H1 (cell line): ENCODE measurements at regions not wholly inside any gene's neighbourhood (a gene's known extent, or its start where the extent isn't known, plus 50 kb on each side); places are given as distances from the start of the nearest gene placed in this dataset.

Source experiments
- CHD1 ChIP-seq: IDR thresholded peaks from 2 replicates; pipeline ENCODE4 v1.6.1; 2012; ENCODE audit warnings: low read depth, low read length, improper control_type of control experiment
- E2F6 ChIP-seq: IDR thresholded peaks from 2 replicates; pipeline ENCODE4 v1.6.1; 2012; ENCODE audit warnings: inconsistent platforms
- SP1 ChIP-seq: IDR thresholded peaks from 2 replicates; pipeline ENCODE4 v1.6.1; 2011; ENCODE audit warnings: low read depth, low read length
- TAF1 ChIP-seq: IDR thresholded peaks from 2 replicates; pipeline ENCODE4 v1.6.1; 2011; ENCODE audit warnings: mild to moderate bottlenecking, low read depth, low read length

GRCh38 chr14:66233591-66233990 lies 252.6 kb upstream of the CCDC196 start (continued):
- TF ChIP-seq SP1 (no peak), E2F6 (no peak), CHD1 (no peak), TAF1 (no peak)
- TF ChIP-seq, all 59 proteins: peak for 0
